NT2/D1 (cell line): ENCODE measurements at regions not wholly inside any gene's neighbourhood (a gene's known extent, or its start where the extent isn't known, plus 50 kb on each side); places are given as distances from the start of the nearest gene placed in this dataset.

Source experiments
- SUZ12 ChIP-seq: IDR thresholded peaks from 2 replicates; pipeline ENCODE4 v1.6.1; 2011; ENCODE audit not compliant: insufficient read length, insufficient read depth; ENCODE audit errors: extremely low read depth
- YY1 ChIP-seq: IDR thresholded peaks from 2 replicates; pipeline ENCODE4 v1.6.1; 2011; ENCODE audit not compliant: insufficient read length, insufficient read depth

DNA sequence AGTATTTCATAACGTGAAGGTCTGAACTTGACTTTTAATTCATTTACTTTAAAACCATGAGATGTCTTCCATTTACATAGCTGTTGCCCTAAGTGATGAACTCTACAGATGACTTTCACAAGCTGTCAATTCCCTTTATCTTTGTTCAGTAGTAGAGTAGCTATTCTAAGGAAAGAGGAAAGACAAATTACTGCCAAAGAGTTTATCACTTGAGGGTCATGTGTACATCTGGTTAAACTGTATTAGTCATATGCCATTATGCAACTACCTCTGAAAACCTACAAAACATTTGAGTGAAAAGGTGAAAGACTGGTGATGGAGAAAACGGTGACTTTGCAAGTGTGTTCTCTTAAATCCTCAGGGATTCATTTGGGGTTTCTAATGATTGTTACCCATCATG, 763.9 kb downstream of the TMEM182 start:
- TF ChIP-seq YY1 (no peak), SUZ12 (no peak)
